IgD-negative memory B cell (primary cell): ENCODE measurements at regions not wholly inside any gene's neighbourhood (a gene's known extent, or its start where the extent isn't known, plus 50 kb on each side); places are given as distances from the start of the nearest gene placed in this dataset.

Source experiments
- H3K27ac Mint-ChIP-seq, 3 donors: one replicate each; pipeline ENCODE4 v1.8.0; 2020 to 2022; ENCODE audit warnings: mild to moderate bottlenecking in 3 of 3, mixed read lengths in 3 of 3, moderate library complexity in 1 of 3
- H3K27me3 Mint-ChIP-seq: one replicate; pipeline ENCODE4 v1.8.0; 2021; ENCODE audit warnings: mixed read lengths
- H3K36me3 Mint-ChIP-seq: one replicate; pipeline ENCODE4 v1.8.0; 2020; ENCODE audit warnings: mild to moderate bottlenecking, mixed read lengths
- H3K4me1 Mint-ChIP-seq, 3 donors: one replicate each; pipeline ENCODE4 v1.8.0; 2020 to 2022; ENCODE audit warnings: mixed read lengths in 3 of 3, mild to moderate bottlenecking in 1 of 3
- H3K4me3 Mint-ChIP-seq, 4 donors: one replicate each; pipeline ENCODE4 v1.8.0; 2020 to 2022; ENCODE audit warnings: mild to moderate bottlenecking in 4 of 4, mixed read lengths in 4 of 4, moderate library complexity in 3 of 4
- H3K9me3 Mint-ChIP-seq, 3 donors: one replicate each; pipeline ENCODE4 v1.8.0; 2020 to 2021; ENCODE audit warnings: mixed read lengths in 3 of 3, mild to moderate bottlenecking in 1 of 3

DNA sequence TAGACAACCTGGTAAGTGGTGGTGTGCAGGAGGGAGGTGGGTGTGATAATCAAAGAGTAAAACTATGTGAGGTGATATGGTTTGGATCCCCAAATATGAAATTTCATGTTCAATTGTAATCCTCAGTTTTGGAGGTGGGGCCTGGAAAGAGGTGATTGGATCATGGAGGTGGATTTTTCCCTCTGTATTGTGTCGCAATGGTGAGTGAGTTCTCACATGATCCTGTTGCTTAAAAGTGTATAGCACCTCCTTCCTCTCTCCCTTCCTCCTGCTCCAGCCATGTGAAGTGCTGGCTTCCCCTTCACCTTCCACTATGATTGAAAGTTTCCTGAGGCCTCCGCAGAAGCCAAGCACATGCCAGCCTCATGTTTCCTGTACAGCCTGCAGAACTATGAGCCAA is 270.2 kb upstream of the FOXG1 start:
- no peak overlapping the region for H3K27ac Mint-ChIP-seq
- no peaks in the 10 kb centered on the region for H3K27me3 Mint-ChIP-seq
- peaks cover 4 to 8% (median 7%) of the 10 kb centered on the region in 3 donors for H3K9me3 Mint-ChIP-seq
- no peaks in the 10 kb centered on the region for H3K36me3 Mint-ChIP-seq
- H3K4me3 Mint-ChIP-seq: no peak overlapping the region
- no peaks in the 10 kb centered on the region for H3K4me1 Mint-ChIP-seq

DNA sequence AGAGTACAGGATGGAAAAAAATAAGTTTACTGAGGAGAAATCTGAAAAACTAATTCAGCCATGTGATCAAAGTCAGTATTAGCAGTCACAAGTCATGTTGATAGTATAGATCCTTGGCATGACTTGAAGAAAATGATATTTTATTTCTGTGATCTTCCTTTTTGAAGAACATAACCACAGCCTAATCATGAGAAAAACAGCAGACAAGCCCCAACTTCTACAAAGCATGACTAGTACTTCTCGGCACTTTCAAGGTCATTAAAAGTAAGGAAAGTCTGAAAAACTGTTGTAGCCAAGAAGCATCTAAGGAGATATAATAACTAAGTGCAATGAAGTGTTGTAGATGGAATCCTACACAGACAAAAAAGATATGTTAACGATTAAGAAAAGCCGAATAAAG is 264.1 kb upstream of the FOXG1 start:
- no peaks in the 10 kb centered on the region for H3K4me1 Mint-ChIP-seq
- peaks cover 2 to 13% (median 4%) of the 10 kb centered on the region in 3 donors for H3K9me3 Mint-ChIP-seq
- H3K4me3 Mint-ChIP-seq: no peak overlapping the region
- H3K27me3 Mint-ChIP-seq: no peaks in the 10 kb centered on the region
- no peak overlapping the region for H3K27ac Mint-ChIP-seq
- no peaks in the 10 kb centered on the region for H3K36me3 Mint-ChIP-seq

DNA sequence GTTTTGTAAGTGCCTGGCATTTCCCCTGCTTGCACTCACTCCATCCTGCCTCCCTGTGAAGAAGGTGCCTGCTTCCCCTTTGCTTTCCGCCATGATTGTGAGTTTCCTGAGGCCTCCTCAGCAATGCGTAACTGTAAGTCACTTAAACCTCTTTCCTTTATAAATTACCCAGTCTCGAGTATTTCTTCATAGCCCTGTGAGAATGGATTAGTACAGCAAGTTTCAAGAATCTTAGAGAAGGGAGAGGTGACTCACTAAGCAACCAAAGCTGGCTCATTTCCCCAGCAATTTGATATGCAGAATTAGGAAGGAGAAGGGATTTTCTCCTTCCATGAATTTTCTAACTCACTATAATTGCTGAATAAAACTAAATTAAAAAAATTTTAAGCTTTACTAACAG is 251.0 kb upstream of the FOXG1 start:
- H3K27me3 Mint-ChIP-seq: no peaks in the 10 kb centered on the region
- H3K36me3 Mint-ChIP-seq: no peaks in the 10 kb centered on the region
- H3K4me3 Mint-ChIP-seq: no peak overlapping the region
- no peaks in the 10 kb centered on the region for H3K4me1 Mint-ChIP-seq
- H3K9me3 Mint-ChIP-seq: peaks cover 2 to 18% (median 14%) of the 10 kb centered on the region in 3 donors
- H3K27ac Mint-ChIP-seq: no peak overlapping the region

DNA sequence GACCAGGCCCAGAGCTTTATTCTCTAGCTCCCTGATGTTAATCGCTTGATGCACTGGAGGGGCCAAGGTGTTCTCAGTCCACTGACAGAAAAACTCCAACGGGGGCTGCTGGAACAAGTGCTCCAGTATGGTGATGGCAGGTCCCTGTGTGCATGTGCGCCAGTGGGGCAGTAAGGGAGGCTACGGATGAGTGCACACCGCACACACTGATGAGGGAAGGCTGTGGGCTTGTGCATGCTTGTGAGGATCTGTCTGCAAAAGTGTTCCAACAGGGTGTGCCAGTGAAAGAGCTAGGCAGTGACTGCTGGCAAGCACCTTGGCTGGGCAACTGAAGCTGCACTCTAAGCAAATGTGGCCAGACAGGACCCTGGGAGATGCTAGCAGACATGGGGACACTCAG is 229.7 kb upstream of the FOXG1 start:
- no peaks in the 10 kb centered on the region for H3K27me3 Mint-ChIP-seq
- H3K4me3 Mint-ChIP-seq: no peak overlapping the region
- peaks cover 0 to 2% (median 0%) of the 10 kb centered on the region in 3 donors for H3K4me1 Mint-ChIP-seq
- peaks cover 15 to 18% (median 17%) of the 10 kb centered on the region in 3 donors for H3K9me3 Mint-ChIP-seq
- no peak overlapping the region for H3K27ac Mint-ChIP-seq
- no peaks in the 10 kb centered on the region for H3K36me3 Mint-ChIP-seq

DNA sequence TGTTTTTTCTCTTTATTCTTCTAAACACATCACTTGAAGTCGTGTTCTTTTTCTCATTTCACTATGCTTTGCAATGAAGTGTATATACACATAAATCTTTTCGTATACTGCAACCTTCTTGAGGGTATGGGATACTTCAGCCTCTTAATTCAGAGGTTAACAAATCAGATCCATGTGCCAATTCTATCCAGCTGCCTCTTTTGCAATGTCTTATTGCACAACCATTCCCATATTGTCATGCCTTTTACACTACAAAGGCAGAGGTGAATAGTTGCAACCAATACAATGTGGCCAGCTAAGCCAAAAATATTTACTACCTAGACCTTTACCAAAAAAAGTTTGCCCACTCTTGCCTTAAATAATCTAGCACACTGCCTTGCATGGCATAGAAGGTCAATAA is 224.5 kb upstream of the FOXG1 start:
- H3K4me1 Mint-ChIP-seq: peaks cover 0 to 2% (median 0%) of the 10 kb centered on the region in 3 donors
- no peaks in the 10 kb centered on the region for H3K27me3 Mint-ChIP-seq
- peaks cover 11 to 15% (median 13%) of the 10 kb centered on the region in 3 donors for H3K9me3 Mint-ChIP-seq
- H3K36me3 Mint-ChIP-seq: peaks cover 3% of the 10 kb centered on the region
- no peak overlapping the region for H3K27ac Mint-ChIP-seq
- H3K4me3 Mint-ChIP-seq: no peak overlapping the region

DNA sequence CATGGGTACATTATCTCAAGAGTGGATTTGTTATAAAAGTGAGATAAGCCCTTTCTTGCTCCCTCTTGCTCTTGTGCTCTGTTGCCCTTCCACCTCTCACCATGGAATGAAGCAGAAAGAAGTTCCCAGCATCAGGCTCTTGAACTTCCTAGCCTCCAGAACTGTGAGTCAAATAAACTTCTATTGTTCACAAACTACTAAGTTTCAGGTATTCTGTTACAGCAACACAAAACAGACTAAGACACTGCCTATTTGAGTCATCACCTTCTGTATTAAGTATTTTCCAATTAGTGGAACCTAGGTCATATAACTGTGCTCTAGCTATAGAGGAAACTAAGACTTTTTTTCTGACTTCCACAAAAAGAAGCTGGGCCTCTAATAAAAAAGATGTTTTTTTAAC is 201.2 kb upstream of the FOXG1 start:
- H3K27ac Mint-ChIP-seq: no peak overlapping the region
- no peaks in the 10 kb centered on the region for H3K27me3 Mint-ChIP-seq
- H3K4me3 Mint-ChIP-seq: peak overlapping the region in 1 of 4 donors; percentile 36
- no peaks in the 10 kb centered on the region for H3K36me3 Mint-ChIP-seq
- no peaks in the 10 kb centered on the region for H3K4me1 Mint-ChIP-seq
- peaks cover 1 to 8% (median 8%) of the 10 kb centered on the region in 3 donors for H3K9me3 Mint-ChIP-seq

DNA sequence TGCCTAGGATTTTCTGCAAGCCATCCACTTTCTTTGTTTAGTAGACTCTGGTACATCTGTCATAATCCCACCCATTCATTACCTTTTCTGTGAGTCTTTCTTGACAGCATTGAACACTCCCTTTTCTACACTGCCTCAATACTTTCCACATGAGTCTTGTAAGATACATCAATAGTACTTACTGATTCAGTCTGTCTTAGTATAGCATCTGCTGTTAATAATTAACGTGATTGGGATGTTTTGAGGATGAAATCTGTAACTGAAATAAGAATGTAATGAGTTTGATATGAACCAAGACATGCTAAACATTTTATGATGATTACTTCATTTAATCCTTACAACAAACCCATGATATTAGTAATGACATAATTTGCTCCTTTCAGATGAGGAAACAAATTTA is 196.2 kb upstream of the FOXG1 start:
- Mint-ChIP-seq H3K9me3 (peaks cover 1 to 18% (median 6%) of the 10 kb centered on the region in 3 donors), H3K27ac (no peak overlapping the region), H3K4me3 (no peak overlapping the region)

DNA sequence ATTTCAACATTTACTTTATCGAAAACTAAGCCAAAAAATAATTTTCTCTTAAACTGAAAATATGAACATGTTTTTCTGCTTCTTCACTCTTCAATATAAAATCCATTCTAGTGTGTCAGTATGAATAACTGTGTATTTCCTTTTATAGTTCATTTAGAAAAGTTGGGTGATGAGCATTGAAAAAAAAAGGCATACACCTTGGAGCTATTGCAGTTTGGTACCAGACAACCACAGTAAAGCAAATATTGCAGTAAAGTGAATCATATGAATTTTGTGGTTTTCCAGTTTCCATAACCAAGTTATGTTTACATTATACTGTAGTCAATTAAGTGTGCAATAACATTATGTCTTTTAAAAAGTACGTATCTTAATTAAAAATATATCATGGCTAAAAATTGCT is 195.0 kb upstream of the FOXG1 start:
- Mint-ChIP-seq H3K9me3 (peaks cover 1 to 18% (median 5%) of the 10 kb centered on the region in 3 donors), H3K4me3 (no peak overlapping the region), H3K4me1 (no peaks in the 10 kb centered on the region), H3K27me3 (no peaks in the 10 kb centered on the region), H3K27ac (no peak overlapping the region), H3K36me3 (no peaks in the 10 kb centered on the region)

More for the DNA sequence above, 196.2 kb upstream of the FOXG1 start:
- H3K27me3 Mint-ChIP-seq: no peaks in the 10 kb centered on the region
- H3K4me1 Mint-ChIP-seq: no peaks in the 10 kb centered on the region
- H3K36me3 Mint-ChIP-seq: no peaks in the 10 kb centered on the region

DNA sequence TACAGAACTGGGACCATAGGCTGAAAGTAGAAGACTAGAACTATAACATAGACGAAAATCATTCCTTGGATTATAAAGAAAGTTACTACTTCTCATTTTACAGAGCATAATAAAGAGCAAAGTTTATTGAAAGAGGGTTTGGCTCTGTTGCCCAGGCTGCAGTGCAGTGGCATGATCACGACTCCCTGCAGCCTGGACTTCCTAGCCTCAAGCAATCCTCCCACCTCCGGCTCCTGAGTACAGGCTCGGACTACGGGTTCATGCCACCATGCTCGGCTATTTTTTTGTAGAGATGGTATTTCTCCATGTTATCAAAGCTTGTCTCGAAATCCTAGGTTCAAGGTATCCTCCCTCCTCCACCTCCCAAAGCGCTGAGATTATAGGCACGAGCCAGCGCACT is 190.1 kb upstream of the FOXG1 start:
- H3K27ac Mint-ChIP-seq: no peak overlapping the region
- H3K4me3 Mint-ChIP-seq: no peak overlapping the region
- H3K36me3 Mint-ChIP-seq: no peaks in the 10 kb centered on the region
- peaks cover 2 to 19% (median 3%) of the 10 kb centered on the region in 3 donors for H3K9me3 Mint-ChIP-seq
- no peaks in the 10 kb centered on the region for H3K4me1 Mint-ChIP-seq
- H3K27me3 Mint-ChIP-seq: no peaks in the 10 kb centered on the region

DNA sequence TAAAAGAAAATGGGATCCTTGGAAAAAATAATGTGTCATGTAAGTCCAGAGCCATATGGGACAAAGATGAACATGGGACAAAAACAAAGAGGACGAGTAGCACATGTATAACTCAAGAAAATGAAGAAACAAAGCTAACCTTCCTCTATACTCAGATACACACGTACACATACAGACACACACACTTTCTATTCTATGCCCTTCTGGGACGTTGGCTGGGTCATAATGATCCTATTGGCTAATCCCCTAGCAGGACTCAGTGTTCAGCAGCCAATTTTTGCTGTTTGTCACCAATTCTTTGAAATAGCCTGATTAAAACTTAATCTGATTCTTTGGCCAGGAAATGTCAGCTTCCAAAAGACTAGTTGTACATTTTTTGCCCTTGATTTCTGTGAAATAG is 189.4 kb upstream of the FOXG1 start:
- no peaks in the 10 kb centered on the region for H3K4me1 Mint-ChIP-seq
- peaks cover 2 to 19% (median 3%) of the 10 kb centered on the region in 3 donors for H3K9me3 Mint-ChIP-seq
- H3K27ac Mint-ChIP-seq: no peak overlapping the region
- H3K27me3 Mint-ChIP-seq: no peaks in the 10 kb centered on the region
- H3K4me3 Mint-ChIP-seq: no peak overlapping the region
- no peaks in the 10 kb centered on the region for H3K36me3 Mint-ChIP-seq

DNA sequence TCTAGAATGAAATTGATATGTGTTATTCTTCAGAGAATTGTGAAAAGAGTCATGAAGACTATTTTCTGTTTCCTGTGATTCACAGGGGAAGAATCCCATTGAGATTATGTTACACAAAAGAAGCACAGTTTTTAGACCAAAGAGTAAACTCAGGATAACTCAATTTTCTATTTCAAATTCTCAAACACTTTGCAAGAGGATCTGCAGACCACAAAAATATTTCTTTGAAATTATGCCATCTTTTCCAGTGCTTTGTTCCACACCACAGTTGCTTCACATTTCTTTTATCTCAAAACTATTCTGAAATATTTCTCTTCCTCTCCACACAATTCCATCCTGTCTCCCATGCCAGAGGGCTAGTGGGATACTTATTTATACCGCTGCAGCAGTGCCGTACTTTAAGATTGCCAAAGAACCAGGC is 188.9 kb upstream of the FOXG1 start:
- H3K4me3 Mint-ChIP-seq: no peak overlapping the region
- no peaks in the 10 kb centered on the region for H3K27me3 Mint-ChIP-seq
- H3K27ac Mint-ChIP-seq: no peak overlapping the region
- no peaks in the 10 kb centered on the region for H3K4me1 Mint-ChIP-seq
- H3K9me3 Mint-ChIP-seq: peaks cover 2 to 19% (median 3%) of the 10 kb centered on the region in 3 donors
- no peaks in the 10 kb centered on the region for H3K36me3 Mint-ChIP-seq

DNA sequence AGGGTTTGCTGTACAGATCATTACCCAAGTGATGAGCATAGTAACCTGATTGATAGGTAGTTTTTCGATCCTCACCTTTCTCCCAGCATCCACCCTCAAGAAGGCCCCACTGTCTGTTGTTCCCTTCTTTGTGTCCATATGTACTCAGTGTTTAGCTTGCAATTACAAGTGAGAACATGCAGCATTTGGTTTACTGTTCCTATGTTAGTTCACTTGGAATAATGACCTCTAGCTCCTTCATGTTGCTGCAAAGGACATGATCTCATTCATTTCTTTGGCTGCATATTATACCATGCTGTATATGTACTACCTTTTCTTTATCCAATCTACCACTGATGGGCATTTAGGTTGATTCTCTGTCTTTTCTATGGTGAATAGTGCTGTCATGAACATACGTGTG is 181.6 kb upstream of the FOXG1 start:
- Mint-ChIP-seq H3K9me3 (peaks cover 0 to 17% (median 7%) of the 10 kb centered on the region in 3 donors), H3K4me3 (no peak overlapping the region), H3K27me3 (no peaks in the 10 kb centered on the region), H3K4me1 (no peaks in the 10 kb centered on the region), H3K27ac (no peak overlapping the region), H3K36me3 (no peaks in the 10 kb centered on the region)

DNA sequence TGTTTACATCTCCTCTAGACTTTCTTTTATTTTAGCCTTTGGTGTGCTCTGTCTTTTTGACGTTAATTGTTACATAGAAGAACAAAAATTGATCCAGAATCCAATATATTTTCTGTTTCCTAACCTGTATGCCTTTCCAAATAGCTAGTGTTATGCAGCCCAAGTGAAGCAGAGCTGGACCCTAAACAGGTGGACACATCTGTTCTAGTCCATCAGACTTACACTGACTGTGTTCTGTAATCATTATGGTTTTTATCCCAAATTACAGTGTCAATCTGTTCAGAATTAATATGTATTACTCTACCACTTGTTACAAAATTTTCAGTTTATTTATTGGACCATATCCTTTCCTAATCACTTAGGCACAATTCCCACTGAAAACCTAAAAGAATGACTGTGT is 176.8 kb upstream of the FOXG1 start:
- Mint-ChIP-seq H3K27me3 (no peaks in the 10 kb centered on the region), H3K4me1 (no peaks in the 10 kb centered on the region), H3K9me3 (peaks cover 0 to 11% (median 5%) of the 10 kb centered on the region in 3 donors)

DNA sequence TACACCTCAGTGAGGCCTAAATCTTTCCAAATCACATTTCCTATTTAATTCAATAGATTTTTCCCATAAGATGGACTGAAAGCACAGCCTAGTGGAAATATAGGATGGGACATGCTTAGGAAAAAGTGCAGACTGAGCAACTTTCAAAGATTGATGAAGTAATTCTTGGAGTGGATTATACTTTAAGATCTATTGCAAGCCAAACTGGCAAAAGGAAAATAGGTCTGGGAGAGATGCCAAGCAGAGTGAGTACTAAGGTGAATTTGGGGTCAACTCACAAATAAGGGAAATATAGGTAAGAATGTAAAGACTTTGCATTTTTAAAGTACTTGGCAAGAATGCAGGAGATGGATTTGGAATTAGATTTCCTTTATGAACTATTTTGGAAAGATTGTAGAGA is 170.2 kb upstream of the FOXG1 start:
- H3K27me3 Mint-ChIP-seq: no peaks in the 10 kb centered on the region
- no peak overlapping the region for H3K4me3 Mint-ChIP-seq
- no peaks in the 10 kb centered on the region for H3K36me3 Mint-ChIP-seq
- H3K9me3 Mint-ChIP-seq: peaks cover 0 to 14% (median 0%) of the 10 kb centered on the region in 3 donors
- no peak overlapping the region for H3K27ac Mint-ChIP-seq
- no peaks in the 10 kb centered on the region for H3K4me1 Mint-ChIP-seq

More for the DNA sequence above, 176.8 kb upstream of the FOXG1 start:
- Mint-ChIP-seq H3K27ac (no peak overlapping the region), H3K36me3 (no peaks in the 10 kb centered on the region), H3K4me3 (no peak overlapping the region)

DNA sequence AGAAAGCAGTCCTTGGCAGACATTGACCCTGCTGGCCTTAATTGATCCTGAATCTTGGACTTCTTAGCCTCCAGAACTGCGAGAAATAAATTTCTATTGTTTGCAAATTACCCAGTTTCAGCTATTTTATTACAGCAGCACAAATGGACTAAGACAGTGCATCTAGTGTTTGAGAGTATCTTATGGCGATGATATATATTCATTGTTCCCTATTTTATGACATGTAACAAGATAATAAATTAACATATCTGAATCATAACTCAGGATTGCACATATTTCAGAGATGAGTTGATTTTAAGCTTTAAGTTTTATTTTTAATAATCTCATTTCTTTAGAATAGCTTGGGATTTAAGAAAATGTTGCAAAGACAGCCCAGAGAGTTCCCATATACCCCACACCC is 167.4 kb upstream of the FOXG1 start:
- Mint-ChIP-seq H3K36me3 (no peaks in the 10 kb centered on the region), H3K27me3 (no peaks in the 10 kb centered on the region), H3K4me3 (no peak overlapping the region), H3K4me1 (no peaks in the 10 kb centered on the region), H3K27ac (no peak overlapping the region), H3K9me3 (peaks cover 0 to 14% (median 0%) of the 10 kb centered on the region in 3 donors)

DNA sequence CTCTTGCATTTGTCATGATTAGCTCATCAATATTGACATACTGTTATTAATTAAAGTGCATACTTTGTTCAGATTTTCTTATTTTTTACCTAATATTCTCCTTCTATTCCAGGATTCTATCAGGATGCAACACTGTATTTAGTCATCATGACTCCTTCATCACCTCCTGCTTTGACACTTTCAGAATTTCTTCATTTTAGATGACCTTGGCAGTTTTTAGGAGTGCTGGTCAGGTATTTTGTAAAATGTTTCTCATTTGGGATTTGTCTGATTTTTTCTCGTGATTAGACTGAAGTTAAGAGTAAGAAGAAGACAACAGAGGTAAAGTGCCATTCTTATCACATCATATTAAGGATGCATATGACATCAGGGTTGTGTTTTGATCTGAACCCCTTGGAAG is 167.0 kb upstream of the FOXG1 start:
- Mint-ChIP-seq H3K27ac (no peak overlapping the region), H3K36me3 (no peaks in the 10 kb centered on the region), H3K4me1 (no peaks in the 10 kb centered on the region), H3K27me3 (no peaks in the 10 kb centered on the region), H3K9me3 (peaks cover 0 to 14% (median 0%) of the 10 kb centered on the region in 3 donors), H3K4me3 (no peak overlapping the region)

DNA sequence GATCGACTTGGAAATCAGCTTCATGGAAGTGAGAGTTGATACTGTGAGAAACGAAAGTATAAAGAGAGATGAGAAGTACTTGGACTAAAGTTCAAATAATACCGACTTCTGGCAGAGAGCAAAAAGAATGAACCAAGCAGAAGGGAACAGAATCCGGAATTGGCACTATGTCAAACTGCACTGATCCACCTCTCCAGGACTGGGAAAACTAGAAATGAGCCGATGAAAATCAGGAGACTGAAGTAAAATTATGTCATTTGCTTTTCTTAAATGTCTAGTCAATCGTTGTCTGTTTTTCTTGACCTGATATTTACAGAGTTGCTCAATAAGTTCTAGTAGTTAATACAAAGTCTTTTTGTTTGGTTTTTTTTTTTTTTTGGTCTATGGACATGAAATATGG is 163.0 kb upstream of the FOXG1 start:
- Mint-ChIP-seq H3K27me3 (no peaks in the 10 kb centered on the region), H3K27ac (no peak overlapping the region), H3K9me3 (peaks cover 0 to 5% (median 0%) of the 10 kb centered on the region in 3 donors), H3K4me1 (no peaks in the 10 kb centered on the region), H3K36me3 (no peaks in the 10 kb centered on the region), H3K4me3 (no peak overlapping the region)
